ENCODE measurements at regions not wholly inside any gene's neighbourhood (a gene's known extent, or its start where the extent isn't known, plus 50 kb on each side); places are given as distances from the start of the nearest gene placed in this dataset.
"Not testable (repeated sequence)": the region's sequence is repeated elsewhere in the genome, so short reads cannot be mapped to it uniquely, and the experiment has no call there.

DNA sequence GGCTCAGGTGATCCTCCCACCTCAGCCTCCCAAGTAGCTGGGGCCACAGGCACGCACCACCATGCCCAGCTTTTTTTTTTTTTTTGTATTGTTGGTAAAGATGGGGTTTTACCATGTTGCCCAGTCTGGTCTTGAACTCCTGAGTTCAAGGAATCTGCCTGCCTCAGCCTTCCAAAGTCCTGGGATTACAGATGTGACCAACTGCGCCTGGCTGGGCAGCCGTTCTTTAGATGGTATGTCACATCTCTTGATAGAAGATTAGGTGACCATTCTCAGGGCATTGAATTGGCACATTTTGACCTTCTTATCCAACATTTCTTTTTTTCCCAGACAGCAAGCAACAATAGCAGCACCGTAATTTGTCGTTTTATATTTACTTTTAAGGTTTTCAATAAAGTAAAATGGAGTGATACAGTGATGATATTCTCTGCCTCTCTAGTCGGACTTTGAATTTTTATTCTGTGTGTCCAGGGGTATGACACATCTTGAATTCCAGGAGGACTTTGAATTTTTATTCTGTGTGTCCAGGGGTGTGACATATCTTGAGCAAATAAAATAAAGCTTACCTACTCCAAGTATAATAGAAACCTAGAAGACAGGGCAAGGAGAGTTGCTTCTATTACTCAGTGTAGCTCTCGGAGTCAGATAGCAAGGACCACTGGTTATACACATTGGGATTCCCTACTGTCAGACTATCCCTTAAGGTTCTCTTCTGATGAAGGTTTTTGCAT, 282.4 kb upstream of the NOTCH2NLA start:
- not testable (repeated sequence) for H3K36me3 ChIP-seq; DNase-seq; H3K9me3 ChIP-seq; H3K4me3 ChIP-seq (ENCODE audit: low read depth, low read length); H3K27me3 ChIP-seq; H3K4me1 ChIP-seq

DNA sequence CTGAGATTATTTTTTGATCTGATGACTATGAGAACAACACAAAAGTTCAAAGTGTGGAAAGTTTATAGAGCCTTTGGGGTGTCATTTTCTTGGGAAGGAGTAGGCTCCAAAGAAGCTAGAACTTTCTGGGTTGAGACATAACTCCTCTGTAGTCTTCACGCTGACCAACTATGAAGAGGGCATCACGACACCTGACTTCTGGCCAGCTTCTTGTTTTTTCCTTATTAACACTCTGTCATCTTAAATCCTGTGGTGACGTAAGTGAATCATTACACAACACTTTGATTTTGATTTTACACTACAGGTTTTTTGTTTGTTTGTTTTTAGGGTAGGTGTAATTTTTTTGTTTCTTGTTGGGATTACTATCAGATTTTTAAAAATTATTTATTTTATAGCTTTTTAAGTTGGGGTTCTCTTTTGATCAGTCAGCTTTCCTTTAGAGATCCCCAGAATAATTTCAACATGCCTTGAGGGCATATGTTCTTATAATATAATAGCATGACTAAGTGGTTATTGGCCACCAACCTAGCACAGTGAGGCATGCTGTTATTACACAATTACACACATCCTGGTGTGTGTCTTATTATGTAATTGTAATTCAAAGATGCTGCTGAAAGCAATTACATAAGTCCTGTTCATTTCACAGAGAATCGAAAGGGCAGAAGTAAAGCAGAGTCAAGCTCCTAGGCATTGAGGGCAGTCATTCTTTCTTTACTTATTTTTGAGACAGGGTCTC, 281.6 kb upstream of the NOTCH2NLA start:
- not testable (repeated sequence) for DNase-seq; H3K9me3 ChIP-seq; H3K4me1 ChIP-seq; H3K36me3 ChIP-seq; H3K4me3 ChIP-seq (ENCODE audit: low read depth, low read length); H3K27me3 ChIP-seq

DNA sequence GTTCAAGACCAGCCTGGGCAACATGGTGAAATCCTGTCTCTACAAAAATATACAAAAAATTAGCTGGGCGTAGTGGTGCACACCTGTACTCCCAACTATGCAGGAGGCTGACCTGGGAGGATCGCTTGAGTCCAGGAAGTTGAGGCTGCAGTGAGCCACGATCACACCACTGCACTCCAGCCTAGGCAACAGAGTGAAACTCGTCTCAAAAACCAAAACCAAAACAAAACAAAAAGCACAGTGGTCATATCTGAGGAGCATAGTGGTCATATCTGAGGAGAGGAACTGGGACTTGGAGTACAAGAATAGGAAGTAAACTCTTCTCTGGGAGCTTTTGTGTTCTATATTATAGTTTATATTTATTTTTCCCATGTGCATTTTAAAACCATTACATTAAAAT, 275.3 kb upstream of the NOTCH2NLA start:
- not testable (repeated sequence) for H3K9me3 ChIP-seq; H3K27me3 ChIP-seq; H3K36me3 ChIP-seq; H3K4me3 ChIP-seq (ENCODE audit: low read depth, low read length); H3K4me1 ChIP-seq; DNase-seq

DNA sequence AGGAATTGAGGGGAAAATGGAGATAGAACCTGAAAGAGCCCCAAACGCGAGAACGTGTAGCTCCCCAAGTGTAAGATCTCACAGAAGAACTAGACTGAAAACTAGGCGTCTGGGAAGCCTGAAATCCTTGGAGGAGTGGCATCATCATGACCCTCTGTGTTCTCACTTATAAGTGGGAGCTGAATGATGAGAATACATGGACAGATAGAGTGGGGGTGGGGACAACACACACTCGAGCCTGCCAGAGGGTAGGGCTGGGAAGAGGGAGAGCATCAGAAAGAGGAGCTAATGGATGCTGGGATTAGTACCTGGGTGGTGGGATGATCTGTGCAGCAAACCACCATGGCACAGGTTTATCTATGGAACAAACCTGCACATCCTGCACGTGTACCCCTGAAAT, 258.7 kb upstream of the NOTCH2NLA start:
- H3K9me3 ChIP-seq; H3K27me3 ChIP-seq; DNase-seq; H3K36me3 ChIP-seq; H3K4me3 ChIP-seq (ENCODE audit: low read depth, low read length); H3K4me1 ChIP-seq: not testable (repeated sequence)

DNA sequence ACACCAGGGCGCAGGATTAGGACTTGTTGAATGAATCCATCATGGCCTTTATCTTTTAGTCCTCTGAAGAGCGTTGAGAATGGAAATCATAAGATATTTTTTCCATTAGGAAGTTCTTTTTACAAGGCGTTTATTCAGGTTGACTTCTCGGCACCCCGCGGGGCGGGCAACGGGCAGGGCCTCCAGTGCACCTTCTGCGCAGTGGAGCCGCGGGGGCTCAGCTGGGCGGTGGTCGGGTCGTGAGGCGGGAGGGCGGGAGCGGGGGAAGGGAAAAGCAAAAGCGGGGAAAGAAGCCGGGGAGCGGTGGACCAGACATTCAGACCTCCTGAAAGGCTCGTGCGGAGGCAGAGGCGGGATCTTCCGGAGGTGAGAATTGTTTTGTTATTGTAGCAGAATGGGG, 258.3 kb upstream of the NOTCH2NLA start:
- not testable (repeated sequence) for H3K9me3 ChIP-seq; H3K4me1 ChIP-seq; H3K36me3 ChIP-seq; H3K27me3 ChIP-seq; DNase-seq; H3K4me3 ChIP-seq (ENCODE audit: low read depth, low read length)

DNA sequence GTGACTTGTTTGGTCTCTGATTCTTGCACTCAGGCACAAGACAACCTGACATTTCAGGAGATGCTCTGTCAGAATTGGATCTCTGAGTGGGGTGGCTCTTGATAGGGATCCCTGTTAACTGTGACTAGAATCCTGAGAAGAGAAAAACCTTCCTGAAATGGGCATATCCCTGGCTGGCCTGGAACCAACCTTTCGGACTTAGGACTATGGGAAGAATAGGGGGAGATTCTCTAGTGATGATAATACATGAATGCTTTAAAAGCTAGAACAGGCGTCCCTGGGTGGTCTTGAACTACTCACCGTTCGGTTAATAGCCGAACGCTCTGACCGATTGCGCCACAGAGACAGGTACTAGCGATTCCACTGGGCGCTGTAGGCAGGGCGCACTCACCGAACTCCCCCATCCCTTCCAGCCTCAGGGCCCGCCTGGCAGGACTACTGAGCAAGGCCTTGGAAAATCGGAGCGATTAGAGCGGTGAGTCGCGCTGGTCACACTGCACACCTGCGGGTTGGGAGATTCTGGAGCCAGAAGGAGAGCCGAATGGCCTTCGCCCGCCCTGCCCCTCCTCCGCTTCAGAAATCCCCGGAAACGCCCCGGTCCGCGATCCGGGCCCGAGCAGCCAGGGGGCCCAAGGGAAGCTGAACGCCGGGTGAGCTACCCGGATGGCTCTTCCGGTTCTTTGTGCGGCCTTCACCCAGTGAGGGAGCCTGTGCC, 257.6 kb upstream of the NOTCH2NLA start:
- not testable (repeated sequence) for H3K36me3 ChIP-seq; DNase-seq; H3K9me3 ChIP-seq; H3K27me3 ChIP-seq; H3K4me3 ChIP-seq (ENCODE audit: low read depth, low read length); H3K4me1 ChIP-seq

DNA sequence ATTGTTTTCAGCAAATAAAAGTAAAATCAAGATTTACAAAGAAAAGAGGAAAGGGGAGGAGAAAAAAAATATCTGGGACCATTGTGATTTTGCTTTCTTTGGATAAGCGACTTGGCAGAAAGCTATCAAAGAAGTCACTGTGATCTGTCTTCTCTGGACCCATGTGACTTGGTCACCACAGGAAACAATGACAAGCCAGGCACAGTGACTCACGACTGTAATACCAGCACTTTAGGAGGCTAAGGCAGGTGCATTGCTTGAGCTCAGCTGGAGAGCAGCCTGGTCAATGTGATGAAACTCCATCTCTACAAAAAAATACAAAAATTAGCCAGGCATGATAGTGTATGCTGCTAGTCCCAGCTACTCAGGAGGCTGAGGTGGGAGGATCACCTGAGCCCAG, 255.4 kb upstream of the NOTCH2NLA start:
- not testable (repeated sequence) for H3K27me3 ChIP-seq; H3K9me3 ChIP-seq; H3K4me3 ChIP-seq (ENCODE audit: low read depth, low read length); H3K4me1 ChIP-seq; H3K36me3 ChIP-seq; DNase-seq

DNA sequence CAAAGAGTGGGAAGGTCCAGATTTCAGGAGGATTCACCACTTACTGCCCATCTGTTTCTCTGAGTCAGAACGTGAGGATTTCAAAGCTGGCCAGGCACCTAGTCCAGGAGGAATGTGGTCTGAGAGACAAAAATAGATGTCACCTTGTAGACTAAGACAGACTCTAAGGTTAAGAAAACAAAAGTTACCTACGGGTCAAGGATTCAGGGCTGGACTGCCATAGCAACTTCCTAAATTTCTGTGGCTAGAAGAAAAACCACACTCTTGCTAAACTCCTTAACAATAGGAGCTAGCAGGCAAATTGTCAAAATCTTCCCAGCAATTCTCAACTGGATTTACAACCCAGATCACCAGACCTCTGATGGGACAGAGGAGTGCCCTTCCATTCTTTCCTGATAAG, 250.4 kb upstream of the NOTCH2NLA start:
- H3K27me3 ChIP-seq; H3K4me1 ChIP-seq; H3K9me3 ChIP-seq; H3K4me3 ChIP-seq (ENCODE audit: low read depth, low read length); H3K36me3 ChIP-seq; DNase-seq: not testable (repeated sequence)

DNA sequence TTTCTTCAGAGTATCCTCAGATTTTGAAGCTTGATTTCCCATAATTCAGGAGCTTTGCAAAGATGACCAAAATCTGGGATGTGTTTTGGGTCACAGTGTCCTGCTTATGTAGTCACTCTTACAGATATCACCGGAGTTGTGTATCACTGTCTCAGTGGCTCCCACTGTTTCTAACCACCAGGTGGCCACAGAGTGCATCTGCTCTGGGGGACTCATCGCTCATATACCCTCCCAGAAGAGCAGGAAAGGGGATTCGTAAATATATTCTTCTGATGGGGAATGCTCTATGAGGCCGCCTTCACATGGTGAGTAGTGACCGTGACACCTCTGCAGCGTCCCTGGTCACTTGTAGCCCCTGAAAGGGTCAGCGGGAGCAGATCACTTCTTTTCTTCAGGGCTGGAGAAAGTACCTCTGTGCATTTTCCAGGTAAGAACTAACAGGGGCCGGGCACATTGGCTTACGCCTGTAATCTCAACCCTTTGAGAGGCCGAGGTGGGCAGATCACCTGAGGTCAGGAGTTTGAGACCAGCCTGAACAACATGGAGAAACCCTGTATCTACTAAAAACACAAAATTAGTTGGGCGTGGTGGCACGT, 249.4 kb upstream of the NOTCH2NLA start:
- TF ChIP-seq, protein P1, sequence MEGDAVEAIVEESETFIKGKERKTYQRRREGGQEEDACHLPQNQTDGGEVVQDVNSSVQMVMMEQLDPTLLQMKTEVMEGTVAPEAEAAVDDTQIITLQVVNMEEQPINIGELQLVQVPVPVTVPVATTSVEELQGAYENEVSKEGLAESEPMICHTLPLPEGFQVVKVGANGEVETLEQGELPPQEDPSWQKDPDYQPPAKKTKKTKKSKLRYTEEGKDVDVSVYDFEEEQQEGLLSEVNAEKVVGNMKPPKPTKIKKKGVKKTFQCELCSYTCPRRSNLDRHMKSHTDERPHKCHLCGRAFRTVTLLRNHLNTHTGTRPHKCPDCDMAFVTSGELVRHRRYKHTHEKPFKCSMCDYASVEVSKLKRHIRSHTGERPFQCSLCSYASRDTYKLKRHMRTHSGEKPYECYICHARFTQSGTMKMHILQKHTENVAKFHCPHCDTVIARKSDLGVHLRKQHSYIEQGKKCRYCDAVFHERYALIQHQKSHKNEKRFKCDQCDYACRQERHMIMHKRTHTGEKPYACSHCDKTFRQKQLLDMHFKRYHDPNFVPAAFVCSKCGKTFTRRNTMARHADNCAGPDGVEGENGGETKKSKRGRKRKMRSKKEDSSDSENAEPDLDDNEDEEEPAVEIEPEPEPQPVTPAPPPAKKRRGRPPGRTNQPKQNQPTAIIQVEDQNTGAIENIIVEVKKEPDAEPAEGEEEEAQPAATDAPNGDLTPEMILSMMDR (IDR thresholded peaks at IDR 0.05; ENCODE audit: low read depth, low read length) = peak; percentile 72
- H3K36me3 ChIP-seq; H3K9me3 ChIP-seq; H3K4me3 ChIP-seq (ENCODE audit: low read depth, low read length); H3K4me1 ChIP-seq; H3K27me3 ChIP-seq: not testable (repeated sequence)
- peak; percentile 29 for DNase-seq

DNA sequence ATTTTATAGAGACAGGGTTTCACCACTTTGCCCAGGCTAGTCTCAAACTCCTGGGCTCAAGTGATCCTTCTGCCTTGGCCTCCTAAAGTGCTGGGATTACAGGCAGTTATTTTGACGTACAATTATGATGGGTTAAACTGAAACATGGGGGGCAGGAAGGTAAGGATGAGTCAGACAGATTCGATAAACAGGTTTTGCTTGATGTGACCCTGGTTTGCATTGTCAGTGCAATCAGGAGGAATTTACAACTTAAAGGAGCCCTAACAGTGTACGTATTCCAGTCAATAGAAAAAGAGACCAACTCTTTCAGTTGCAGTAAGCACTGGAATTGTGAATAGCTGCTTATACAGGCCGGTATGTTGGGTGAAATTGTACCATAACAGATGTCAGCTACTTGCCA, 246.3 kb upstream of the NOTCH2NLA start:
- not testable (repeated sequence) for H3K36me3 ChIP-seq; H3K4me3 ChIP-seq (ENCODE audit: low read depth, low read length); H3K27me3 ChIP-seq; H3K4me1 ChIP-seq; H3K9me3 ChIP-seq; DNase-seq

DNA sequence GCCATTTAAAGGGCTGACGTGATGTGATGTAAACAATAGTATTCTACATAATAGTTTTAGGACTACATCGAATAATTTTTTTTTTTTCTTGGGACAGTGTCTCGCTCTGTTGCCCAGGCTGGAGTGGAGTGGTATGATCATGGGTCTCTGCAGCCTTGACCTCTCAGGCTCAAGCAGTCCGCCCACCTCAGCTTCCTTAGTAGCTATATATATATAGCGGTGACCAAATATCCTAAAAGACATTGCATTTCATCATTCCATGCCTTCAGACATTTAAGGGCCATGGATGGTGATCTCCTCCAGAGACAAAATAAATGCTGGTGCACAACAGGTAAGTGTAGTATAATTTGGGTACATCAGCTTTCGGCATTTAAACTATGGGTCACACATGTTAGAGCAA, 245.4 kb upstream of the NOTCH2NLA start:
- H3K4me3 ChIP-seq (ENCODE audit: low read depth, low read length); H3K4me1 ChIP-seq; DNase-seq; H3K9me3 ChIP-seq; H3K27me3 ChIP-seq; H3K36me3 ChIP-seq: not testable (repeated sequence)

DNA sequence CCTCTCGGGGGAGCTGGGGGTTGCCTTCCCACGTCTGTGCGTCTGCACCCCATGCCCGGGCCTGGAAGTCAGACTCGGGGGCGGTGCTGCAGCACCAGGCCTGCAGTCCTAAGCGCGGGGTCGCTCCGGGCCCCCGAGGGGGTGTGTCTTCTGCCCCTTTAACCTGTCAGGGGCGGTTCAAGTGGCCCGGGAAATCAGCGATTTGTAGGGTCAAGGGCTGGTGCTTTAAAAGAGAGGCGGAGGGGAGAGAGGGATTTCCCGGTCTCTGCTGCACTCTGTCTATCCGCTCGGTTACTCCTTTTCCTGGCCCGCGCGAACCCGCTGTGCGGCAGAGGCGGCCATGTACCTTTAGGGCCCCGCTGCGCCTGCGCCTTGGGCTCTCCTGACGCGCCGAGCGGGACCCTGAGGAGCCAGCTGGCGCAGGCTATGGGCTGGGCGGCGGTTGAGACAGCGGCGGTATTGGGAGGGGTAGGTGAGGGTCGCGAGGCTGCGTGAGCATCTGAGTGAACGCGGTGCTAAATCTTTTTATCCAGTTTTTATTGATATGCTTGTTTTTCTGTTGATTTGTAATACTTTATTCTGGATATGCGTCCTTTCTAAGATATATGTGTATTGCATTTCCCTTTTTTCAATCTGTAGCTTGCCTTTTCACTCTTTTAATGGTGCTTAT, 243.5 kb upstream of the NOTCH2NLA start:
- peak; percentile 83 for DNase-seq
- not testable (repeated sequence) for H3K4me1 ChIP-seq, H3K36me3 ChIP-seq, H3K27me3 ChIP-seq, H3K9me3 ChIP-seq
- peak overlapping the region; percentile 55 for H3K4me3 ChIP-seq (ENCODE audit: low read depth, low read length)

DNA sequence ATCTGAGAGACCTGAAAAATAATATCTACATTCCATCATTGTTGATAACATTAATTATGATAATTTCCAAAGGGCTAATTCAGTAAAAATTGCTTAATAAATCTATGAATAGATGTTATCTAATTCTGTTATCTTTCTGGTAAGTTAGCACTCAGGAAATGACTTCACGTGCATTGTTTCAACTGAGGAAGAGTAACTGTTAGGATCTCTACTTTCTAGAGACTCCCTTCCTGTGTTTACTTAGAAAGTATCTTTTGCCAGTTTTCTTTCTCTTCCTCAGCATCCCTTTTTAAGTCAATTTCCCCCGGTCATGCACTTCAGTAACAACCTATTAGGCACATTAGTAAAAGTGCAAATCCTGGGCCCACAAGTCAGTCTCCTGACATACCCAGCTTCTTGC, 231.1 kb upstream of the NOTCH2NLA start:
- H3K9me3 ChIP-seq; H3K4me1 ChIP-seq; DNase-seq; H3K27me3 ChIP-seq; H3K4me3 ChIP-seq (ENCODE audit: low read depth, low read length); H3K36me3 ChIP-seq: not testable (repeated sequence)

DNA sequence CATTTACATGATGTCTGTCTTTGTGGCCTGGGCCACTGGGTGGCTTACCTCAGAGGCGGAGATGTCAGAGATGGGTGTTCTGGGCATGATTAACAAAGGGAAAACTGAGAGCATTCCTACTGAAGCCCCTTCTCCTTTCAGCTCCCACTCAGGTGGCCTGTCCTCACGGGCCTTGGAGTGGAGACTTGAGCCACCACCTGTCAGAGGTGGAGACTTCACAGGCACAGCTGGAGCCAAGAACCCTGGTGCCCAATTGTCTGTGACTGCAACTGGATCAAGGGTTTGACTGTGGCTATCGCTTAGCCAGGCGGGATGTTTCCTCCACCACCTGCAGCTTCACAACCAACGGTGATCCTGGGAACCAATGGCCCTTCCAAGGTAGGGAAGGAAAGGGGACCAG, 230.5 kb upstream of the NOTCH2NLA start:
- H3K4me3 ChIP-seq (ENCODE audit: low read depth, low read length); H3K9me3 ChIP-seq; H3K4me1 ChIP-seq; H3K36me3 ChIP-seq; DNase-seq; H3K27me3 ChIP-seq: not testable (repeated sequence)
